ENCODE measurements at regions not wholly inside any gene's neighbourhood (a gene's known extent, or its start where the extent isn't known, plus 50 kb on each side); places are given as distances from the start of the nearest gene placed in this dataset.

- TF ChIP-seq, protein P1, sequence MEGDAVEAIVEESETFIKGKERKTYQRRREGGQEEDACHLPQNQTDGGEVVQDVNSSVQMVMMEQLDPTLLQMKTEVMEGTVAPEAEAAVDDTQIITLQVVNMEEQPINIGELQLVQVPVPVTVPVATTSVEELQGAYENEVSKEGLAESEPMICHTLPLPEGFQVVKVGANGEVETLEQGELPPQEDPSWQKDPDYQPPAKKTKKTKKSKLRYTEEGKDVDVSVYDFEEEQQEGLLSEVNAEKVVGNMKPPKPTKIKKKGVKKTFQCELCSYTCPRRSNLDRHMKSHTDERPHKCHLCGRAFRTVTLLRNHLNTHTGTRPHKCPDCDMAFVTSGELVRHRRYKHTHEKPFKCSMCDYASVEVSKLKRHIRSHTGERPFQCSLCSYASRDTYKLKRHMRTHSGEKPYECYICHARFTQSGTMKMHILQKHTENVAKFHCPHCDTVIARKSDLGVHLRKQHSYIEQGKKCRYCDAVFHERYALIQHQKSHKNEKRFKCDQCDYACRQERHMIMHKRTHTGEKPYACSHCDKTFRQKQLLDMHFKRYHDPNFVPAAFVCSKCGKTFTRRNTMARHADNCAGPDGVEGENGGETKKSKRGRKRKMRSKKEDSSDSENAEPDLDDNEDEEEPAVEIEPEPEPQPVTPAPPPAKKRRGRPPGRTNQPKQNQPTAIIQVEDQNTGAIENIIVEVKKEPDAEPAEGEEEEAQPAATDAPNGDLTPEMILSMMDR (IDR thresholded peaks at IDR 0.05; ENCODE audit: low read depth, low read length, missing input control): no peak
- TF ChIP-seq, protein P2, sequence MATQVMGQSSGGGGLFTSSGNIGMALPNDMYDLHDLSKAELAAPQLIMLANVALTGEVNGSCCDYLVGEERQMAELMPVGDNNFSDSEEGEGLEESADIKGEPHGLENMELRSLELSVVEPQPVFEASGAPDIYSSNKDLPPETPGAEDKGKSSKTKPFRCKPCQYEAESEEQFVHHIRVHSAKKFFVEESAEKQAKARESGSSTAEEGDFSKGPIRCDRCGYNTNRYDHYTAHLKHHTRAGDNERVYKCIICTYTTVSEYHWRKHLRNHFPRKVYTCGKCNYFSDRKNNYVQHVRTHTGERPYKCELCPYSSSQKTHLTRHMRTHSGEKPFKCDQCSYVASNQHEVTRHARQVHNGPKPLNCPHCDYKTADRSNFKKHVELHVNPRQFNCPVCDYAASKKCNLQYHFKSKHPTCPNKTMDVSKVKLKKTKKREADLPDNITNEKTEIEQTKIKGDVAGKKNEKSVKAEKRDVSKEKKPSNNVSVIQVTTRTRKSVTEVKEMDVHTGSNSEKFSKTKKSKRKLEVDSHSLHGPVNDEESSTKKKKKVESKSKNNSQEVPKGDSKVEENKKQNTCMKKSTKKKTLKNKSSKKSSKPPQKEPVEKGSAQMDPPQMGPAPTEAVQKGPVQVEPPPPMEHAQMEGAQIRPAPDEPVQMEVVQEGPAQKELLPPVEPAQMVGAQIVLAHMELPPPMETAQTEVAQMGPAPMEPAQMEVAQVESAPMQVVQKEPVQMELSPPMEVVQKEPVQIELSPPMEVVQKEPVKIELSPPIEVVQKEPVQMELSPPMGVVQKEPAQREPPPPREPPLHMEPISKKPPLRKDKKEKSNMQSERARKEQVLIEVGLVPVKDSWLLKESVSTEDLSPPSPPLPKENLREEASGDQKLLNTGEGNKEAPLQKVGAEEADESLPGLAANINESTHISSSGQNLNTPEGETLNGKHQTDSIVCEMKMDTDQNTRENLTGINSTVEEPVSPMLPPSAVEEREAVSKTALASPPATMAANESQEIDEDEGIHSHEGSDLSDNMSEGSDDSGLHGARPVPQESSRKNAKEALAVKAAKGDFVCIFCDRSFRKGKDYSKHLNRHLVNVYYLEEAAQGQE (IDR thresholded peaks at IDR 0.05): no peak
These were observed 62.5 kb downstream of the SMIM38 start for GRCh38 chr11:69218271-69218682.
